Activated naive CD4-positive, alpha-beta T cell treated with Interleukin-2 at 50 U/mL for 16 hours (primary cell): ENCODE measurements at regions not wholly inside any gene's neighbourhood (a gene's known extent, or its start where the extent isn't known, plus 50 kb on each side); places are given as distances from the start of the nearest gene placed in this dataset.

ENCODE experiments used
- DNase-seq: peaks from one replicate; pipeline ENCODE4 v3.0.0-alpha.2; 2020

GRCh38 chr16:74094514-74094913 lies 202.1 kb upstream of the PSMD7 start:
- no peak for DNase-seq

DNA sequence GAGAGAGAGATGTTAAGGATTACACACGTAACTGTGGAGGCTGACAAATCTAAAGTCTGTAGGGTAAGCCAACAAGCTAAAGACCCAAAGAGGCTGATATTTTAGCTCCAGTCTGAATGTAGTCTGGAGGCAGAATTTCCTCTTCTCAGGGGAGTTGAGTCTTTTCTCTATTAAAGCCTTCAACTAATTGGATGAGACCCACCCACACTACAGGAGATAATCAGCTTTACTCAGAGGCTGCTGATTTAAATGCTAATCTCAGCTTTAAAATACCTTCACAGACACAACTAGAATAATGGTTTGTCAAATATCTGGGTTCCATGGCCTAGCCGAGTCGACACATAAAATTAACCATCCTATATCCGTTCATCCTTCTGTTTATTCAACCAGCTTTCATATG lies 204.3 kb upstream of the PSMD7 start:
- DNase-seq = no peak

DNA sequence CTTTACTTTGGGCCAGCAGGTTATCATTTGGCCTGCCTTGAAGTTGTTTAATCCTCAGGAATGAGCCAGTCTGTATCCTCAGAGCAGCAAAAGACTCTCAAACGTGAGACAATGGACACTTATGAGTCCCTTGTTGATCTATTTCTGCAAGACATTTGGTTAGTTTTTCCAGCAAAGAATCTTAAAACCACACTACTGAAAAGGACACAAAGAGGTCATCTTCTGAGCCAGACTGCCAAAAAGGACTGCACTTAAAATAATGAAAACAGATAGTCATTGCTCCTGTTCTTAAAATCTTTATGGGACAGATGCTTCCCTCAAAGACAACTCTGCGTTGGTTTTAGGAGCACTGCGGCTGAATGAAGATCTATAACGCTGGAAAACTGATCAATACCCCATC lies 205.7 kb upstream of the PSMD7 start:
- DNase-seq = no peak

- no peak for DNase-seq
Observed at GRCh38 chr16:74083541-74083940, 213.1 kb upstream of the PSMD7 start.

DNA sequence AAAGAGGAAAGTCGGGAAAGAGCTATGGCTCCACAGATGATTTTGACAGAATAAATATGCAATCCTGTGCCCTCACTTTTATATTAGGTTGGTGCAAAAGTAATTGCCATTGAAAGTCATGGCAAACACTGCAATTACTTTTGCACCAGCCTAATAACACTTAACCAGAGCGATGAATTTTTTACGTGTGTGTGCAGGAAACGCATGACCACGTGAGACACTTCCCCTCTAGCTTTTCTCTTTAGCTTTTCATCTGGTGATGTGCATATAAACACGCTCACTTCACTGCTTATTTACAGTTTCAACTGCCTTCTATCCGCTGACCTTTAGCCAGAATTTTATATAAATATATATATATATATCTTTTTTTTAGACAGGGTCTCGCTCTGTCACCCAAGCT lies 216.3 kb upstream of the PSMD7 start:
- DNase-seq = no peak

DNA sequence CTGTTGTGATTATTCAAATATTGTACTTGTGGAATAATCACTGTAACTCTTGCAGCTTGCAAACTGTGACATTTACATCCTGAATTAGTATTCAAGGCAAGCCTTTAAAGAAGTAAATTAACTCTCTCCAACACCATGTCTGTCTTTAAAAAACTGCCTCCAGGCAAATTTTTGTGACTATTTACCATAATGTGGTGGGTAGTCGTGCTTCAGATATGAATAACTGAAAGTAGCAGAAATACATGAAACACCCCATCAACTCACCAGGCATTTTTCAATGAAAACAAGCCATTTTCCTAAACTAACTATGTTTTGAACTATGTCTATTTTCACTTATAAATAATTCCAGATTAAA lies 217.4 kb upstream of the PSMD7 start:
- DNase-seq = no peak

DNA sequence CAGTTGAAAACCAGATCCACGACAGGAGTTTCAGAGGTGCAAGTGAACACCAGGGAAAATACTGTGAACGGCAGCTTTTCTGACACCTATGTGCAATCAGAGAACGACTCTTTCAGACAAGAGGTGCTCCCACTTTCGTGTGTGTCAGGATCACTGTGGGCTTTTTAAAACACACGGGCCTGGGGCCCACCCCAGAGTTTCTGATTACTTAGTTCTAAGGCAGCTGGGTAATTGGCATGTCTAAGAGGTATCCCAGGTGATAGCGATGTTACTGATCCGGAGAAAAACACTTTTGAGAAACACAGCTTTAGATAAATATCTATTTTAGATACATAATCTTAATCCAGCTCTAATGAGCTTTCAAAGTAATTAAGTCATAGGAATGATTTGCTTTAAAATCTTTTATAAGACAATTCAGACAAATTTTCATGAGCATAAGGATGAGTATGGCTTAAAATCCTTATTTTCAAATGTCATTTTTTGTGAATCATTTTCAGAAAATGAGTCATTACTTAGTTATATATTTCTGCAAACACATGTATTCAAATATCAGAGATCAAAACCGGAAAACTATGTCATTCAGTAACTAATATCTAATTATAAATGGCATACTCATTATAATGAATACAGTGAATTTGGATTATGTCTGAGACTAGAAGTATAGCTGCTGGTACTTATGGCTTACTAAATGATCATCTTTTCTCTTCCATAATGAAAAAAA lies 217.9 kb upstream of the PSMD7 start:
- no peak for DNase-seq

GRCh38 chr16:74076568-74076967 lies 220.0 kb upstream of the PSMD7 start:
- no peak for DNase-seq

- no peak for DNase-seq
Observed at GRCh38 chr16:74075393-74075792, 221.2 kb upstream of the PSMD7 start.

GRCh38 chr16:74073456-74073855 lies 223.2 kb upstream of the PSMD7 start:
- no peak for DNase-seq

GRCh38 chr16:74071996-74072535 lies 224.5 kb upstream of the PSMD7 start:
- no peak for DNase-seq

DNA sequence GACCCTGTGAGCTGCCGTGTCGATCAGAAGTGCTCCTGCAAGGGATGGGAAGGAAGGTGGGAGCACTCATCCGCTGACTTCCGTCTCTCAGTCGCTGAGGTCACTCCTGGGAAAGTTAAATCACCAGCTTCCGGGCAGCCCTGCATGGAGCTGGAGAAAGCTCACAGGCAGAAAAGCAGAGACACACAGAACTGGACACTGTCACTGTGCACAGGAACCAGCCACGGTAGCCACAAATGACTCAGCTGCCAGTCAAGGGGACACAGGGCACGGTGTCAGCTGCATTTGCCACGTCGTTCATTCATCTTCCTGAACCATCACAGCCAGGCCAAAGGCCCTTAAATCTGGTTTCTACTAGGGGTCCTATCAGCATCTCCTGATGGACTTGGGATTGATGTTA lies 226.4 kb upstream of the PSMD7 start:
- DNase-seq = no peak

DNA sequence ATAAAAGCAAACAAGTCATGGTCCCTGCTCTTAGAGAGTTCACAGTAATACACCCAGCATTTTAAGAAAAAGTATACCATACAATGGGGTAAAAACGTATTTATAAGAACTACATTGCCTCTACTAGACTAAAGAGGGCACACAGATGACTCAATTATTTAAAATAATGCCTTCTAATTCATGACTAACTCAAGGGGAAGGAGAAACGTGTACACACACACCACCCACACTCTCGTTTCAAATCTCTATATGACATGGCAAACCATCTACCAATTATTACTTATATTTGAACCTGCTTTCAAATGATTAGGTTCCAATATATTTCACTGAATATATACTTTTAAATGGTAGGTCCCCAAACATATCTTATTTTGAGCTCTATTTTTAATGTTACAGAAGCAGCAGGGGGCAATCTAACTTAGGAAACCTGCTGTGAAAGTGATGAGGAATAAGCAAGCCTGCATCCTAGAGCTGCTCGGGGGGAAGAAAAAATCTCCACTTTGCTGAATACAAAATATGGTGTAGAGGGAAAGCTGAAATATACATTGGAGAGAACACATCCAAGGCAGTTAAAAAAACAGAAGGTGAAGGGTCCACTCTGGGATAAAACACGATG lies 232.4 kb upstream of the PSMD7 start:
- DNase-seq = no peak

GRCh38 chr16:74053826-74054225 lies 242.8 kb upstream of the PSMD7 start:
- DNase-seq = no peak

DNA sequence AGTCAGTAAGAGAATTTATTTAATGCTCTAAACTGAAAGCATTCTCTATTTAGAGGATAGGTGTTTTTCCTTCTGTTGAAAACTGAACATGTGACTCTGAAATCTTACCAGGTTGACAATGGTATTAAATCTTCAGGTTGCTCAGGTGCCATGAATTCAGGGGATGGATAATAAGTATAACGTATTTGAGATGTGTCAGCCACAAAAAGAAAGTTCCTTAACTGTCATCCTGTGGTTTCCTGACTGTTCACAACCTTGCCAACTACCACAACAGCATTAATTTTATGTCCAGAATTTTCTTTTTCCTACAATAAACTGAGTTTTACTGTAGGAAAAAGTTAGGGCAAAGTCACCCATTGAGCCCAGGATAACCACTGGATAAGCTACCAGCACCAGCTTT lies 243.3 kb upstream of the PSMD7 start:
- no peak for DNase-seq

DNA sequence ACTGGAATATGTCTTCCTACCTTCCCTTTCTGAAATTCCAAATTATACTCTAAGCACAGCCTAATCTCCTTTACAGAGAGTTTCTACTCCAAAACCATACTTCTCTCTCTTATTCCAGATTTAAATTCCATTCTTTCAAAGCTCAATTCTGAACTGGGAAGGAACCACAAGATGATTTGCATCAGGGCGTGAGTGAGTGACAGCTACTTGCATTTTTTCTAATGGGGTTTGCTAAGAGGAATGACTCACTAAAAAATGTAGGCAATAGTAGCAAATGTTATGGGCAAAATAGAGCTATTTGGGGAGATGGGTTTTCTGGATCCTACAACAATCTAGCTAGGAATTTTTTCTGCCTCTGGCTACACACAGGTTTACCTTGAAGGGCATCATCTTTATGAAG lies 244.6 kb upstream of the PSMD7 start:
- DNase-seq = no peak

DNA sequence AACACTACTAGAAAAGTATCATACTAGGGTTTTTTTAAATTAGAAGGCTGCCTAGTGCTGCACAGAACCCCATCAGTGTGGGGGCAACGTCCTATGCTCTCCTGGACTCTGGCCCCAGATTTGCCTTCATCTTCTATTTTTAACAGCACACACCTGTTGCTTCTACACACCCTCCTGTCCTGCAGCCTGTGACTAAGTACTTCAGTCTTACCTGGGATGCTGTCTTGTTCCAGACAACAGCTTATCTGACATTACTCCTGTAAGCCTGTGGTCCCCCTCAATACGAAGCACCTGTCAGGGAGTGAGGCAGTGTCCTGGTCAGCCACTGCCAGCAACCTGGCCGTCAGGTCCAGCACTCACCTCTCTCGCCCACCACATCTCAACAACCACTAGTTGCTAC lies 247.6 kb upstream of the PSMD7 start:
- DNase-seq = no peak

DNA sequence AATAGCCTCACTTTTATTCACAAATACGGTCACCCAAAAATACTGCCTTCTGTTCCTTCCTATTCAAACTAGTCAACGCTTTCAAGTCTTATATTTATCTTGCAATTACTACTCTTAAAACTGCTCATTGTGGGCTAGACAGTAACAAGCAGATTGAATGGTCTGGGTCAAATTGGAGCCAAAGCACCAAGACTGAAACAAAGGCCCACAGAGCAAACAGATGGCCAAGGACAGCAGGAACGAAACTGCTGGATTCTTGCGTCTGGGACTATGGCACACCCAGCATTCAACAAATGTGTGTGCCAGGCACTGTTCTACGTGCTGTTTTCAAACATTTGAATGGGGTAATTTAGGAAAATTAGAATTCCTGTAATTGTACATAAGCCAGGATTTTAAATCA lies 250.1 kb upstream of the PSMD7 start:
- no peak for DNase-seq

- no peak for DNase-seq
Observed at GRCh38 chr16:74045513-74045912, 251.1 kb upstream of the PSMD7 start.

DNA sequence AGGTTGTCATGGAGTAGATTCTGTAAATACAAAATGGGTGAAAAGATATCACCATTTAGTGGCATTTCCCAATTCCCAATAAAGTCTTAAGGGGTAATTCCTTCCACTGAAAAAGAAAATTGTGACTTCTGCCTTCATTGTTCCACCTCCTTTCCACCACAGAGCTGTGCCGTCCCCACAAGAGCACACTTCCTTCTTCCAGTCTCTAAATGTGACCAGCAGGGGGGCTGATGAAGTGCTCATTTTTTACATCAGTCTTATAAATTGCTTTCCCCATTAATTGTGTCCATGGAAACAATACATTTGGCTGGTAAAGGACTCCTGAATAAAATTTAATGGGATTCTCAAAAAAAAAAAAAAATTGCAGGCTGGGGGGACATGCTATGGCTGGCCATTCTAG lies 260.8 kb upstream of the PSMD7 start:
- no peak for DNase-seq

GRCh38 chr16:74034862-74035261 lies 261.8 kb upstream of the PSMD7 start:
- DNase-seq = no peak

DNA sequence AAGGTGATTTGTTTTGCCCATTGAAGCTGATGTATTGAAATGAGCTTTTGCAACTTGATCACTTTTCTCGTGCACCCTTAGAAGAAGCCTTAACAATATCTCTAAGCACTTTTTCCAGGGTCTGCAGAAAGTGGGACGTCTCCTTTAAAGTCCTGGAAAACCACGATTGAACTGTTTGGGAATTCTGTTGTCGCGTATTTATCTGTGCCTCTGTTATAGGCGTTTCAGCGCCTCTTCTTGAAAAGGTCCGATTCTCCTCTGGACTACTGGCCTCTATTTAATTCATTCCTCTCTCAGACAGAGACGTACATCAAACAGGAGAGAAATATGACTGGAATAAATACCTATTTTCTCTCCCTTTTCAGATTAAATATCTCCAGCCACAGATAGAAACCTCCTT lies 262.4 kb upstream of the PSMD7 start:
- DNase-seq = no peak

- DNase-seq = no peak
Observed at GRCh38 chr16:74033441-74033995, 263.1 kb upstream of the PSMD7 start.

GRCh38 chr16:74031551-74031950 lies 265.1 kb upstream of the PSMD7 start:
- no peak for DNase-seq
